Osteocyte (in vitro differentiated cells): ENCODE measurements at regions not wholly inside any gene's neighbourhood (a gene's known extent, or its start where the extent isn't known, plus 50 kb on each side); places are given as distances from the start of the nearest gene placed in this dataset.

ENCODE experiments used
- DNase-seq: peaks from one replicate; pipeline ENCODE4 v3.0.0; 2021; ENCODE audit warnings: mixed read lengths; ENCODE audit not compliant: unreplicated experiment; ENCODE audit errors: extremely low spot score
- H3K27ac Mint-ChIP-seq: one replicate; pipeline ENCODE4 v1.8.0; 2021; ENCODE audit warnings: mild to moderate bottlenecking, mixed read lengths; ENCODE audit not compliant: unreplicated experiment
- H3K27me3 Mint-ChIP-seq: one replicate; pipeline ENCODE4 v1.8.0; 2021; ENCODE audit warnings: mixed read lengths; ENCODE audit not compliant: unreplicated experiment
- H3K36me3 Mint-ChIP-seq: one replicate; pipeline ENCODE4 v1.8.0; 2021; ENCODE audit warnings: mixed read lengths; ENCODE audit not compliant: unreplicated experiment
- H3K4me1 Mint-ChIP-seq: one replicate; pipeline ENCODE4 v1.8.0; 2021; ENCODE audit warnings: mixed read lengths; ENCODE audit not compliant: unreplicated experiment
- H3K4me3 Mint-ChIP-seq: one replicate; pipeline ENCODE4 v1.8.0; 2021; ENCODE audit warnings: mild to moderate bottlenecking, moderate library complexity, mixed read lengths; ENCODE audit not compliant: unreplicated experiment
- H3K9me3 Mint-ChIP-seq: one replicate; pipeline ENCODE4 v1.8.0; 2021; ENCODE audit warnings: mixed read lengths; ENCODE audit not compliant: unreplicated experiment
- TF ChIP-seq, protein P1 (sequence below): fragments of 200-600 bp; sonication (generic); IDR thresholded peaks from 2 replicates; pipeline ENCODE4 v1.5.0; 2021; ENCODE audit warnings: antibody characterized with exemption, mild to moderate bottlenecking, moderate library complexity

GRCh38 chr7:16069998-16070397 is 351.3 kb downstream of the CRPPA start:
- H3K4me3 Mint-ChIP-seq: no peak overlapping the region
- no peaks in the 10 kb centered on the region for H3K9me3 Mint-ChIP-seq
- DNase-seq: no peak
- H3K36me3 Mint-ChIP-seq: no peaks in the 10 kb centered on the region
- TF ChIP-seq, protein P1, sequence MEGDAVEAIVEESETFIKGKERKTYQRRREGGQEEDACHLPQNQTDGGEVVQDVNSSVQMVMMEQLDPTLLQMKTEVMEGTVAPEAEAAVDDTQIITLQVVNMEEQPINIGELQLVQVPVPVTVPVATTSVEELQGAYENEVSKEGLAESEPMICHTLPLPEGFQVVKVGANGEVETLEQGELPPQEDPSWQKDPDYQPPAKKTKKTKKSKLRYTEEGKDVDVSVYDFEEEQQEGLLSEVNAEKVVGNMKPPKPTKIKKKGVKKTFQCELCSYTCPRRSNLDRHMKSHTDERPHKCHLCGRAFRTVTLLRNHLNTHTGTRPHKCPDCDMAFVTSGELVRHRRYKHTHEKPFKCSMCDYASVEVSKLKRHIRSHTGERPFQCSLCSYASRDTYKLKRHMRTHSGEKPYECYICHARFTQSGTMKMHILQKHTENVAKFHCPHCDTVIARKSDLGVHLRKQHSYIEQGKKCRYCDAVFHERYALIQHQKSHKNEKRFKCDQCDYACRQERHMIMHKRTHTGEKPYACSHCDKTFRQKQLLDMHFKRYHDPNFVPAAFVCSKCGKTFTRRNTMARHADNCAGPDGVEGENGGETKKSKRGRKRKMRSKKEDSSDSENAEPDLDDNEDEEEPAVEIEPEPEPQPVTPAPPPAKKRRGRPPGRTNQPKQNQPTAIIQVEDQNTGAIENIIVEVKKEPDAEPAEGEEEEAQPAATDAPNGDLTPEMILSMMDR: no peak
- H3K27ac Mint-ChIP-seq: no peak overlapping the region
- H3K27me3 Mint-ChIP-seq: no peaks in the 10 kb centered on the region
- H3K4me1 Mint-ChIP-seq: peaks cover 26% of the 10 kb centered on the region

GRCh38 chr7:16068183-16068582 is 353.2 kb downstream of the CRPPA start:
- H3K27ac Mint-ChIP-seq: no peak overlapping the region
- peaks cover 38% of the 10 kb centered on the region for H3K4me1 Mint-ChIP-seq
- no peak overlapping the region for H3K4me3 Mint-ChIP-seq
- H3K9me3 Mint-ChIP-seq: no peaks in the 10 kb centered on the region
- H3K36me3 Mint-ChIP-seq: no peaks in the 10 kb centered on the region
- H3K27me3 Mint-ChIP-seq: no peaks in the 10 kb centered on the region
- TF ChIP-seq, protein P1: no peak
- no peak for DNase-seq

- no peaks in the 10 kb centered on the region for H3K9me3 Mint-ChIP-seq
These were observed 353.6 kb downstream of the CRPPA start for GRCh38 chr7:16067711-16068110.

DNA sequence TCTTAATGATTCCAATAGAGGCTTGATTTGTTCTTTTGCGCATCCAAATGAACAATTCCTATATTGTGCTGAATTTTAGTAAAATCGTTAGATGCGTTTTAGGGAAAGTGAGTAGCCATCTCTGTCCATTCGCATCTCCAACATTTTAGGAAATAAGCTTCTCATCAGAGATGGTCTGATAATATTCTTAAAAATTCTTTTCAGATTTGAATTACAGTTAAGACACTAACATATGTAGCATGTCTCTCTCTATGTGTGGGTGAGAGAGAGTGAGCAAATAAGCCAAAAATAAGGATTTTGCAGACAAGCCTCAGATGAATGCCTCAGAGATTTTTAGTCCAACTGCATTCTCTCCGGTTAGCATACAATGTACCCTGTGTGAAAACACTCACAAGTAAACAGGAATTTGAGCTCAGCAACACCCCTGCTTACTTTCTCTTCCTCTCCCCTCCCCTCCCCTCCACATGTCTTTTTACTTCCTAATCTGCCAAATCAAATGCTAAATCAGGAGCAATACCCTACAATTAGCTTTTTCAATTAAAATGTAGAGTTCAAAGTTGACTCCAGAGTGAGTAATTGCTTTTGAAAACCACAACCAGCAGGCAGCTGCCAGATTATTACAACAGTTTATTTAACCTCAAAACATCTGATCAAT is 354.4 kb downstream of the CRPPA start:
- TF ChIP-seq, protein P1: no peak
- Mint-ChIP-seq H3K36me3 (no peaks in the 10 kb centered on the region), H3K4me1 (peaks cover 51% of the 10 kb centered on the region), H3K27me3 (no peaks in the 10 kb centered on the region), H3K4me3 (no peak overlapping the region), H3K9me3 (peaks cover 2% of the 10 kb centered on the region), H3K27ac (no peak overlapping the region)
- DNase-seq: no peak

More at GRCh38 chr7:16067711-16068110, 353.6 kb downstream of the CRPPA start:
- H3K27ac Mint-ChIP-seq: no peak overlapping the region
- H3K36me3 Mint-ChIP-seq: no peaks in the 10 kb centered on the region
- DNase-seq: no peak
- no peak overlapping the region for H3K4me3 Mint-ChIP-seq
- TF ChIP-seq, protein P1: no peak
- no peaks in the 10 kb centered on the region for H3K27me3 Mint-ChIP-seq
- peaks cover 43% of the 10 kb centered on the region for H3K4me1 Mint-ChIP-seq

DNA sequence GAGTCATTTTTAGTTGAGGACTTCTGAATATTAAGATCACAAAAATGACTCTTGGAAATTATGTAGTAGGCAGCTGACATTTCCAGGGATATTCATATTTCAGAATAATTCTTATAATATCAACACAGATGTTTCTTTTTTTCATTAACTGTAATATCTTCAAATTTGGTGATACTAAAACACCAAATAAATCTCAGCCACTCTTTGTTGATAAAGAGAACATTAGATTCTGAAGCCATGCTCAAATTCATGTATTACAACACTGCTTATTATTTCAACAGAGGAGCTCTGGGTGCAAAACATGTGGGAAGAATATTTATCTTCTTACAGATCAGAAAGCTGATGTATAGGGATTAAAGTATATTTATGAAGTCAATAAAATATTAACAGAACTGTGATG is 355.4 kb downstream of the CRPPA start:
- no peak for DNase-seq
- Mint-ChIP-seq H3K27ac (peak overlapping the region; percentile 12), H3K36me3 (no peaks in the 10 kb centered on the region), H3K4me3 (no peak overlapping the region), H3K4me1 (peaks cover 57% of the 10 kb centered on the region), H3K9me3 (peaks cover 6% of the 10 kb centered on the region), H3K27me3 (no peaks in the 10 kb centered on the region)
- TF ChIP-seq, protein P1: no peak
